Body of pancreas (tissue), 4 donors: ENCODE measurements at regions not wholly inside any gene's neighbourhood (a gene's known extent, or its start where the extent isn't known, plus 50 kb on each side); places are given as distances from the start of the nearest gene placed in this dataset.

ENCODE experiments used
- CTCF ChIP-seq, 7 experiments: fragments of 450-650 bp in 4 of 7; fragments of 200-600 bp in 3 of 7; sonication (generic) in 3 of 7; IDR thresholded peaks; one replicate each; pipeline ENCODE4 v1.5.1; 2016 to 2019; ENCODE audit warnings: antibody characterized with exemption in 7 of 7
- POLR2A ChIP-seq, 3 donors: fragments of 450-650 bp; IDR thresholded peaks; one replicate each; pipeline ENCODE4 v1.6.1; 2016; ENCODE audit warnings: antibody characterized with exemption in 3 of 3, mild to moderate bottlenecking in 2 of 3

- TF ChIP-seq CTCF (IDR thresholded peaks at IDR 0.05) (no peak), POLR2A (IDR thresholded peaks at IDR 0.05) (no peak)
These were observed 1781.1 kb upstream of the SEL1L start for GRCh38 chr14:83314764-83315163.
